ENCODE measurements at regions not wholly inside any gene's neighbourhood (a gene's known extent, or its start where the extent isn't known, plus 50 kb on each side); places are given as distances from the start of the nearest gene placed in this dataset.

GRCh38 chr7:42730586-42730985 lies 181.3 kb downstream of the C7orf25 start:
- no peak overlapping the region for H2BK15ac ChIP-seq (ENCODE audit: low read length)
- H2BK20ac ChIP-seq (ENCODE audit: low read length), result no peak overlapping the region
- H2AFZ ChIP-seq (ENCODE audit: low read length), result no peak overlapping the region
- H3K18ac ChIP-seq (ENCODE audit: extremely low read depth, low read length), result no peak overlapping the region
- ChIA-PET POLR2A (ENCODE audit: partially characterized antibody) (interaction anchor here (0.6 kb wide), 1 partner anchor 1041 kb away, joined by 3 read pairs; no protein-coding TSS in a partner anchor), CTCF (ENCODE audit: partially characterized antibody) (no interaction called here)
- no peaks in the 10 kb centered on the region for H3K9me3 ChIP-seq (ENCODE audit: insufficient read depth in 2 of 2, low read depth in 1 of 2, low read length in 1 of 2)
- H3K4me3 ChIP-seq (ENCODE audit: extremely low read depth in 1 of 4, insufficient read depth in 2 of 4, low read depth in 3 of 4, low read length in 4 of 4), result no peak overlapping the region
- H3K56ac ChIP-seq (replicated peaks; ENCODE audit: insufficient read length, low read depth, low read length), result no peak overlapping the region
- H4K91ac ChIP-seq (replicated peaks; ENCODE audit: insufficient read length, low read length), result no peak overlapping the region
- H2BK120ac ChIP-seq (replicated peaks; ENCODE audit: low read depth, low read length), result no peak overlapping the region
- no peak for DNase-seq (ENCODE audit: low read depth in 1 of 2, low spot score in 2 of 2)
- no peak overlapping the region for H2AK5ac ChIP-seq (ENCODE audit: low read depth, low read length)
- no peaks in the 10 kb centered on the region for H3K36me3 ChIP-seq (ENCODE audit: control insufficient read depth in 2 of 4, insufficient read depth in 4 of 4, low read length in 3 of 4)
- no peaks in the 10 kb centered on the region for H3K23me2 ChIP-seq (ENCODE audit: low read depth, low read length)
- H4K8ac ChIP-seq (ENCODE audit: extremely low read depth, insufficient read depth, low read length), result no peak overlapping the region
- no peaks in the 10 kb centered on the region for H3K4me1 ChIP-seq (replicated peaks in 1 of 4; ENCODE audit: control insufficient read depth in 3 of 4, insufficient read depth in 4 of 4, low read length in 3 of 4)
- no peak overlapping the region for H3K4ac ChIP-seq (replicated peaks; ENCODE audit: insufficient read length, low read depth, low read length)
- H3K27me3 ChIP-seq (replicated peaks in 1 of 4; ENCODE audit: control insufficient read depth in 3 of 4, extremely low read depth in 1 of 4, insufficient read depth in 3 of 4, low read length in 3 of 4), result no peaks in the 10 kb centered on the region
- no peak overlapping the region for H3K14ac ChIP-seq (ENCODE audit: insufficient read length)
- no peak overlapping the region for H4K5ac ChIP-seq (ENCODE audit: insufficient read length, low read depth, low read length)
- no peak overlapping the region for H3K23ac ChIP-seq (ENCODE audit: insufficient read length)
- H3K79me1 ChIP-seq (ENCODE audit: low read depth, low read length), result no peaks in the 10 kb centered on the region
- TF ChIP-seq SIN3A (conservative IDR thresholded peaks at IDR 0.05 in 1 of 2, IDR thresholded peaks at IDR 0.05 in 1 of 2; ENCODE audit: low read depth in 1 of 2, low read length in 2 of 2) (no peak), TEAD4 (IDR thresholded peaks at IDR 0.05; ENCODE audit: low read depth, low read length) (no peak), SIRT6 (IDR thresholded peaks at IDR 0.05; ENCODE audit: low read length) (no peak), MAX (IDR thresholded peaks at IDR 0.05) (no peak), ATF2 (IDR thresholded peaks at IDR 0.05; ENCODE audit: low read length) (no peak), POLR2AphosphoS5 (IDR thresholded peaks at IDR 0.05; ENCODE audit: low read depth, low read length) (no peak), EP300 (IDR thresholded peaks at IDR 0.05; ENCODE audit: borderline replicate concordance in 1 of 2, low read depth in 2 of 2, low read length in 2 of 2) (no peak), BRCA1 (IDR thresholded peaks at IDR 0.05; ENCODE audit: low read depth, low read length) (no peak), TAF1 (IDR thresholded peaks at IDR 0.05; ENCODE audit: low read depth, low read length) (no peak)
- H2BK5ac ChIP-seq (ENCODE audit: low read depth, low read length), result no peak overlapping the region
- no peak overlapping the region for H3K27ac ChIP-seq (ENCODE audit: low read depth, low read length)
- H3K9ac ChIP-seq (replicated peaks in 1 of 4; ENCODE audit: extremely low read depth in 1 of 4, low read depth in 3 of 4, low read length in 3 of 4), result no peak overlapping the region
- no peaks in the 10 kb centered on the region for H4K20me1 ChIP-seq (replicated peaks in 1 of 2; ENCODE audit: control insufficient read depth in 1 of 2, insufficient read depth in 2 of 2, low read length in 2 of 2)
- no peak overlapping the region for H2BK12ac ChIP-seq (ENCODE audit: low read depth, low read length)
- 96% methylated on average over 1 of the region's 1 CpG; no CpG with 5 or more reads in 1 of the 2 experiments for WGBS, 2 experiments (ENCODE audit: extremely low coverage in 1 of 2, insufficient coverage in 1 of 2, insufficient read length in 1 of 2, insufficient replicate concordance in 2 of 2, low coverage in 1 of 2, low lambda C conversion rate in 2 of 2, missing lambda C conversion rate in 1 of 2)
- no peak overlapping the region for H3K4me2 ChIP-seq (ENCODE audit: insufficient read depth in 1 of 2, low read depth in 2 of 2, low read length in 2 of 2)
- H3K79me2 ChIP-seq (ENCODE audit: control insufficient read depth in 1 of 2, insufficient read depth in 2 of 2, low read length in 2 of 2), result no peaks in the 10 kb centered on the region
- FAIRE-seq, result no peak

All from H1 (cell line).